ENCODE measurements at regions not wholly inside any gene's neighbourhood (a gene's known extent, or its start where the extent isn't known, plus 50 kb on each side); places are given as distances from the start of the nearest gene placed in this dataset.
"Not testable (repeated sequence)": the region's sequence is repeated elsewhere in the genome, so short reads cannot be mapped to it uniquely, and the experiment has no call there.

DNA sequence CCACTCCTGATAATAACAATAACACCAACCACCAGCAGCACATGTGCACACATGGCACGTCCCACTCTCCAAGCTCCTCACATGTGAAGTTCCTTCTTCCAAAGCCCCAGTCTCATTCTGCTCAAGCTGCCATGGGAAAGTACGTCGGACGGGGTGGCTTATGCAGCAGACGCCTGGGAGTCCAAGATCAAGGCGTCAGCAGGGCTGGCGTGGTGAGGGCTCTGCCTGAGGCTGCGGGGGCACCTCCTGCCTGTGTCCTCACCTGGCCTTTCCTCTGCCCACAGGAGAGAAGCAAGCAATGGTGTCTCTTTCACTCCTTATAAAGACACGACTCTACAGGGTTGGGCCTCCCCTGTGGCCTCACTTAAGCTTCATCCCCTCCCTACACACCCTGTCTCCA lies 68.8 kb upstream of the INSIG1 start:
- DNase-seq (ENCODE audit: low read depth in 2 of 2) = no peak

DNA sequence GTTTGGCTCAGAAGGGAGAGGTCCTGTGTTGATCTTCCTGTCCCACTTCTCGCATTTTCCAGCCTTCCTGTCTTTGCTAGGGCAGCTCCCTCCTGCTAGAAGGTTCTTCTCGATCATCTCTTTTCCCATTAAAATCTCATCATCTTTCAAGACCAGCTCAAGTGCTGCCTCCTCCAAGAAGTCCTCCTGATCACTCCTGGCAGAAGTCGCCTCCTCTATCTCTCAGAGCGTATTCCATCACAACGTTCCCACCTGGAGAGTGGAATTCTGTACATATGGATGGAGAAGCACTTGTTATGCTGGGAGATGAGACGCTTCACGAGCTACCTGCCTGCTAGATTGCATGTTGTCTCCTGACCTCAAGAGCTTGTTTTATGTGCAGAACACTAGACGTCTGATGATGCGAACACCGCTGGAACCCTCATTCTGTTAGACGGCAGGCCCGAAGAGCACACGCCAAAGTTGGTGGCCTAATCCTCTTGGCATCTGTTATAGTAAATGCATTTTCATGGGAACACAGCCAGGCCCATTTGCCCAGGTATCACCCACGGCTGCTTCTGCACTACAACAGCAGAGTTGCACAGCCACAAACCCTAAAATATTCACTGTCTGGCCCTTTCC lies 68.0 kb upstream of the INSIG1 start:
- DNase-seq (ENCODE audit: low read depth in 2 of 2) = no peak

DNA sequence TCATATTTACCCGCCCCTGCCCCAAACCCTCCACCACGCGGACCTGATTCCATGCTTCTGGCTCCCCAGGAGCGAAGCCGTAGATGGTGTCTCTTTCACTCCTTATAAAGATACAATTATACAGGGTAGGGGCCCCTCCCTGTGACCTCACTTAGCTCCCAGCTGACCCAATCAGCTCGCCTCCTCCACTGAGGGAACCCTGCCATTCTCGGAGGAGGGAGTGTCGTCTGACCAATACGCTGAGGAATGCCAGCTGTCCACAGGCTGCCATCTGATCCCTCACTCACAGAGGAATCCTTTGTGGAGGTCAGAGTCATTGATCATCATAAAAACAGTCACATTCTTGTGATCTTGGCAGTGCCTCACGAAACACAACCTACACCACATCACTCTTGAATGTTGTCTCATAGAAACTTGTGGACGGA lies 67.5 kb upstream of the INSIG1 start:
- no peak for DNase-seq (ENCODE audit: low read depth in 2 of 2)

DNA sequence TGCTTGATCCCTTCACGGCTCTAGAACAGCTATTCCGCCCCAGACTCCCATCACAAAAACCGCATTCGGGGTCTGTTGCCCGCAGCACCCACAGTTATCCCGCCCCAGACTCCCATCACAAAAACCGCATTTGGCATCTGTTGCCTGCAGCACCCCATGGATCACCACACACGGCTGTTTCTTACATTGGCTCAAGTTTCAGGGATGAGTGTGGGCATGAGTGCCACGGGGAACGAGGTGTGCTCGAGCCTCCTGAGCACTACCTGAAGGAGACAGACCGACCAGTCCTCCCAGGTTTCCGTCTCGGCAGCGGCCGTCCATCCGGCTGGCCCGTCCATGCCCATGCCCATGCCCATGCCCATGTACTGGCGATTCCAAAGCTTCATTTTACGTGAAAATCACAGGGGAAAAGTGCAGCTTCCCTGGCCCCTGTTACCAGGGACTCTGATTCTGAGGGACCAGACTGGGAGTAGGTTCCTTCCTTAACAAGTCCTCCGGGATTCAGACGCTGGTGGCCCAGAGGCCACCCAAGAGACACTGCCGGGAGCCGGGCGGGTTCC lies 66.4 kb upstream of the INSIG1 start:
- DNase-seq (ENCODE audit: low read depth in 2 of 2) = no peak

DNA sequence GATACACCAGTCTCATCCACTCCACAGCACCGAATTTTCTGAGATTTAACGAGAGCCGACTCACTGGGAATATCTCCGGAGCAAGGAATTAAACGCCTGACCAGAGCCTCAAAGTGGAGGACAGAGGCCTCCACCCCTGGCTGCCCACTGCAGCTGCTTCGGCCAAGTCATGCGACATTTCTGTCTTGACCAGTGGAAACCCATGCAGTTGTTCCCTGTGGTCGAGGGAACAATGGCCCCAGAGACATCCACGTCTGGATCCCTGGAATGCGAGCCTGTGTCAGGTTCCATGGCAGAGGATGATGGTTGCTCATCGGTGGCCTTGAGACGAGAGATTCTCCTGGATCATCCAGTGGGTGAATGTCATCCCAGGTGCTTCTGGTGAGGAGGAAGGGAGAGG lies 65.7 kb upstream of the INSIG1 start:
- no peak for DNase-seq (ENCODE audit: low read depth in 2 of 2)

DNA sequence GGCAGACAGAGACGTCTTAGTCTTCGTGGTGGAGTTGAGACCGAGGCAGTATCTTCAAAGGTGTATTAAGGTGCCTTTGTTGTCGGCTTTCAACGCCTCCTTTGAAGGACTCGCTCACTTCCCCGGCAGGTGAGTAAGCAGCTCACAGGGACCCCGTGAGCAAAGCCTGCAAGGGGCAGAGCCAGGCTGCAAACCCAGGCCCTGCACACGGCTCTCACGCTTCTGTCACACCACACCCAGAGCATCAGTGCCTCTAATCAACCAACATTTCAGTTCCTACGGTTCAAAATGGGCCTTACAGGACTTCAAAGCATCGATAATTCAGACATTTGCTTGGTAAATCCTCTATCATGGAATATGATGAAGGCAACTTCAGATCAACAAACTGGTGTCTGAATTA lies 64.8 kb upstream of the INSIG1 start:
- no peak for DNase-seq (ENCODE audit: low read depth in 2 of 2)

DNA sequence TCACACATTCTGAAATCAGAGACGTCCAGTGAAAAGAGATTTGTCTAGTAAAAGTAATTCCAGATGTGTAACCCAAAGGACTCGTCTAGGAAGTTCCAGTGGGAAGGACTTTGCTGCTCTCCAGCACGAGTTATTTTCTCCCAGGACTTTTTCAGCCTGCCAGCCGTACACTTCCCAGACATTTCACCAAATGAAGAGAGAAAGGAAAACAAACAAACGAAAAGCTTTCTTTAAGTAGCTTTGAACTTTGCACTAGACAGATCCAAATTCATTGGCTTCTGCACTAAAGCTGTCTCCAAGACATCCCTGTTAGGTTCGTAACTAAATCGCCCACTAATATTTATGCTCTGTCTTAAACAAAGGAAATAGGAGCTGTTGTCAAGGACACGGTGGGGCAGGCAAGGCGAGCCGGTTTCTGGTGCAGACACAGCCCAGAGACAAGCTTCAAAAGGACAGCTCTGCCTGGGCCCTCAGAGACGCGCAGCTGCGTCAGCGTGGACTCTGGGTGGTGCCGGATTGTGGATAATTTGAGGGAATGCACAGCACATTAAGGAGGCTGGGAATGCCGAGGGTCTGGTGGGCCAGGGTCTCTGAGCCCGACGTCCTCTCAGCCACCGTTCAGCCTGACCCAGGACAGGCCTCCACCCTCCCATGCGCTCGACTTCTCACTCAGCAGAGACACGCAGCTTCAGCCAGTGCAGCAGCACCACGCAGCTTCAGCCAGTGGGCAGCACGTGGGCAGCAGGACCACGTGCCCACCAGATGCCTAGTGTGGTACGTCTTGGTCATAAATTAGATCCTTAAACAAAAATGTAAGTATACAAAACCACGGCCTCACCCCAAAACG lies 64.1 kb upstream of the INSIG1 start:
- DNase-seq (ENCODE audit: low read depth in 2 of 2) = no peak

DNA sequence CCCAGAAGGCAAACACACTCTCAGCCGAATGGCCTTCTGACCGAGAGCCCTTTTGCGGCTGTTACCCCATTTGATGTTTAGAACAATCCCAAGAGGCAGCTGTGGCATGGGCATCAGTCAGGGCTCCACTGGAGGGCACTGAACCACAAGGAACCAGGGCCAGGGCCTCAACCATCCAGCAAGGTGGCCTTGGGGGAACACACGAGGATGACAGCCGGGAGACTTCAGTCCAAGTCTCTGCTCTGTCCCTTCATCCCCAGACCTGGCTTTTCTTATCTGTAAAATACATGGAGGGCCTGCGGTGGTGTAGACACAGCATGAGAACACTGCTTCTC lies 63.6 kb upstream of the INSIG1 start:
- no peak for DNase-seq (ENCODE audit: low read depth in 2 of 2)

DNA sequence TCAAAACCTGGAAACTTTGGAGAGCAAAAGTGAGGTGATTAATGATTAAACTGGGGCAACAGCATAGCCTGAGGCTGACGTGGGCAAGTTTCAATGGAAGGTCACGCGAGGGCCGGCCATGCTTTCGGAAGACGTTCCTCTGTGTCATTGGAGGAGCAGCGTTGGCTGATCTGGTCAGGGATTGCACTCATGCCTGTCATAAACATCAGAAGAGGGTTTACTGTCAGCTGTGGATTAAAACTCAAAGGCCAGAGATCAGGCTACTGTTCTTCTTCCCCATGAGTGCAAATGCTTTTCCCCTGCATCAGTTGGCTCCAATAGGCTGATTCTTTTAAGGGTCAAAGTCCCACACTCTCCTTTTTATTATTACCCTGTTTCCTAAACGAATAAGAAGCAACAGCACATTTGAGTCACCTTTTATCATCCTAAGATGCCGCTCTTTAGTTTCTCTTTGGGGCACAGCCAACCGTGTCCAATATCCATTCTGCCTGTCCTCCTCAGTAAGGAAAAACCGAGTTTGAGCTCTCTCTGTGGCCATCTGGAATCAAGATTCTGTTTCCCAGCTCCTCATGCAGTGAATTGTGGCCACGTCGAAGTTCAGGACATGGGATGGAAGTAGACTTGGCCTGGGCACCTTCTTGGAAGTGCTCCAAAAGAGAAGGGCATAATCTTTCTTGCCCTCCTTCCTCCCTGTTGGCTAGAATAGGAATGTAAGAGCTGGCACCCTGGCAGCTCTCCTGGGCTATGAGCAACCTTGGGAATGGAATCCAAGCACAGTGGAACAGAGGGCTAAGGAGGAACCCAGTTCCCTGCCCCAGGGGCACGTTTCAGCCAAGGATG lies 62.5 kb upstream of the INSIG1 start:
- no peak for DNase-seq (ENCODE audit: low read depth in 2 of 2)

DNA sequence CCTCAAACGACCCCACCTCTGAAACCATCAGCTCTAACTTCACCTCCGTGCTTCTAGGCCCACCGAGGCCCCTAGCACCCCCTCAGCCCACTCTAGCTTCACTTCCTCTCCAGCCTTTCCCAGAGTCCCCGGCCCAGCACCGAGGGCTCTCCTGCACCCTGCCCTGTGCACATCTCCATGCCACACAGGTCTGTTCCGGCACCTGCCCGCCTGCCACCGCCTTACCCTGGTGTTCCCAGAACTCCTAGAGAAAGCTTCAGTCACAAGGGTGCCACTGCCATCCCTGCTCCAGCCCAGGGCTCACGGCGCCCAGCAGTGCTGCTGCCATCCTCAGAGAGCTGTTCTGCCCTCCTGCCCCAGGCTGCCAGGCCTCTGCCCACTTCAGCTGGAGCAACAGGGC lies 61.3 kb upstream of the INSIG1 start:
- no peak for DNase-seq (ENCODE audit: low read depth in 2 of 2)

DNA sequence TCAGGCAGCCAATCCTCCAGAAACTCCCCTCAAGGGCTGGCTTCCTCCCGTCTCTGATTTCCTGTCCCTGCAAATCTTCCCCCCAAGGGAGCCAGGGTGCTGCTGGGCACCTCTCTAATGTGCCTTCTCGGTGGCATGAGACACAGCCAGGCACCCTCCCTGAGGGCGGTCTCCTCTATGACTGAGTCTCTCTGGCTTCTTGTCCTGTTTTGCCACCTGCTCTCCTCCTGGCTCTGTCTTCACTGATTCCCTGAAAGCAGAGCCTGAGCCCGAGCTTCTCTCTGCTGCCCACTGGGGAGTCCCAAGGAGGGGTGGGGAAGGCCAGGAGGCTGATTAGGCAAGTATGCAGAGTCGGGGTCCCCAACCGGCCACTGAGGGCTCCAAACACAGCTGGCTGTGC lies 60.4 kb upstream of the INSIG1 start:
- DNase-seq (ENCODE audit: low read depth in 2 of 2) = no peak

DNA sequence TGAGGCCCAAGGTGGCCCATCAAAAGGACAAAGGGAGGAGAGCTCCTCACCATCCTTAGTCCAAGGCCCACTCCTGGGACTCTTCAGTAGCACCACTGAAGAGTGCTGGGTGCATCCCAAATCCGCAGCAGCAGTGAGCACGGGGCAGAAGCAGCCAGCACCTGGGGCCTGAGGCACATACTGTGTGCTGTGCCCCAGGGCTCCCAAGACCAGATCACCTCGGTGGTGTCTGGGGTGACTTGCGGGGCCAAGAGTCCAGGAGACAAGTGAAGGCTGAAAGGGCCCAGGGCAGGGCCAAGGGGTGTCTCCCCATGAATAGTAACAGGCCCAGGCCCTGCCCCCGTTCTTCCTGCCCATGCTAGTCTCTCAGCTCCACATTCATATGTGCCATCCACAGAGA lies 59.9 kb upstream of the INSIG1 start:
- DNase-seq (ENCODE audit: low read depth in 2 of 2) = no peak

DNA sequence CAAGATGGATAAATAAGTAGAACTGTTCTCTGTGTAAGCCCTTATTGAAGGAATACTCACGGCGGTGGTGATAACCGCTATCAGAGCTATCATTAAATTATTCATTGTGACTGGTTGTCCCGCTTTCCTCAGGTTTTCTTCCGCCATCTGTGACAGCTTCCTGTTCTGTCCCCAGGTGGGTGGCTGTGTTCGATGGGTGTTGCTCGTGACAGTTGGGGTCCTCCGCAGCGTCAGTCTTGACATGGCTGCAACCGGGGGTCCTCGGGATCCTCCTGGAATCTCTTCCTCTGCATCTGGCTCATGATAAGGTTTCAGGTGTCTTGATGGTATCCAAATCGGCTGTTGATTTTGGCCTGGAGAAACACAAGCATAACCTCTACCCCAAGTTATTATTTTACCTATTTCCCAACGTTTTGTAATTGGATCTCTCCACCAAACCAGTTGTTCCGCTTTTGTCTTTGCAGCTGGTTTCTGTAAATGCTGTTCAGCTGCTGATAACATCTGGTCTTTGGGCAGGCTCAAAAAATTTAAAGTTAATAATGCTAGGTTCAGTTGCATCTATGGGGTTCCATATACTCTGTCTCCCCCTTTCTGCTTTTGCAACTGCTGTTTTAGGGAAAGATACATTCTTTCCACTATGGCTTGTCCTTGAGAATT lies 58.1 kb upstream of the INSIG1 start:
- DNase-seq (ENCODE audit: low read depth in 2 of 2) = not testable (repeated sequence)

DNA sequence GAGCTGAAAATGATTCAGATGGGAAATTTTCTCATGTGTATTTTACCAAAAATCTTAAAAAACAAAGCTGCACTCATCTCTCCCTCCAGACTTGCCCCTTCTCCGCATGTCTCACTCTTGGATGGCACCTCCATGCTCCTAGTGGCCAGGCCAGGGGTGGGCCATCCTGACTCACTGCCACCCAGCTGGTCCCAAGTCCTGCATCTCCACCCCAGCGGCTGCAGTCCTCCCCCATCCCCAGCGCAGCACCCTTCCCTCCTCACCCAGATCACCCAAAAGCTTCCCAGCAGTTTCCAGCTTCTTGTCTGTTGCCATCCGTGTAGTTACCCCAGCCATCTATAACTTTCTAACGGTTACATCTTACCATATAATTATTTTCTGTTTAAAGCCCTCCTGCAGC lies 53.0 kb upstream of the INSIG1 start:
- DNase-seq (ENCODE audit: low read depth in 2 of 2) = no peak

DNA sequence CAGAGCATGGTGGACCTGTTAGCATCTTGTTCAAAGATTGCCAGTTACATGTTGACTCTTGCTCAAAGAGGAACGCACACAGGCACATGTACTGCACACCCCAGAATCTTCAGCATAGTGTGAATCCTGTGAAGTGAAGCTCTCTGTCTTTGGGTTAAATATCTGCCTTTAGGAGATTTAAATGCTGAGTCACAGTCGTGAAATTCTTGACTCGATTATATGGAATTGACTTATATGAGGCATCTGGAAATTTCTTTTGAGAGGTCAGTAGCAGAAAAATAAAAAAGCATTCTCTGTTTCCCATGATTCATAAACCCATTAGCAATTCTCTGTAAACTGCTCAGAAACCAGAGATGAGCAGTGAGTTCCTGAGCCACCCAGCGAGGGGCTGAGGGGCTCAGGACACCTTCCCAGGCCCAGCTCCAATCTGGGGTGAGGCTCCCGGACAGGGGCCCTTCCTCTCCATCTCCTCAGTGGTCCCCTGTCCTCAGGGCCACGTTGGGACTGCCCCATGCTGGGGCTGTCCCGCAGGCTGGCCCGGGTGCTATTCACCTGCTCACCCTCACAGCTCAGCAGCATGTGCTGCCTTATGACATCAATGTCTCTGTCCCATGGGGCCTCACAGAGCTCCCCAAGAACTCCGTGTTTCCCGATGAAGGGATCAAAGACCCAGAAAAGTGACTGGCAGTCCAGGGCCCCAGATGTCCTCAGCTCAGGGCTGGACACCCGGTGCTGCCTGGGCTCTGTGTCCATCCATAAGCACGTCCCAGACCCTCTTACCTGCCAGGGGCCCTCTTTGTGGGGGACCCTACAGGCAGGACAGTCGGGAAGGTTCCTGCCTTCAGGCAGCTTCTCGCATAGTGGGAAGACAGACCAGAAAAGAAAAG lies 50.0 kb upstream of the INSIG1 start:
- DNase-seq (ENCODE audit: low read depth in 2 of 2) = no peak
